Natural killer cell (primary cell): ENCODE measurements at regions not wholly inside any gene's neighbourhood (a gene's known extent, or its start where the extent isn't known, plus 50 kb on each side); places are given as distances from the start of the nearest gene placed in this dataset.
A peak's percentile ranks its signal among the peaks of the same experiment; 100 is the strongest.

Source experiments
- ATAC-seq, 3 donors: fragments of 150-1000 bp in 2 of 3; fragments of 200-7000 bp in 1 of 3; cut with Tn5 transposase; 1 replicate in 1 of 3; 2 replicates in 2 of 3; pipeline ENCODE4 v1.10.0; 2021; ENCODE audit warnings: mild to moderate bottlenecking in 2 of 3, moderate library complexity in 2 of 3
- DNase-seq, 2 donors: peaks; one replicate each; pipeline versions ENCODE4 v3.0.0 to v3.0.0-alpha.2; 2013 to 2021; ENCODE audit warnings: mixed read lengths in 1 of 2
- H3K27ac ChIP-seq: one replicate; pipeline ENCODE4 v1.5.1; 2013; ENCODE audit warnings: mild to moderate bottlenecking, low read length
- H3K27me3 ChIP-seq: one replicate; pipeline ENCODE4 v1.6.1; 2013; ENCODE audit warnings: low read length; ENCODE audit not compliant: control insufficient read depth, insufficient read depth
- H3K36me3 ChIP-seq: one replicate; pipeline ENCODE4 v1.6.1; 2013; ENCODE audit warnings: low read length; ENCODE audit not compliant: control insufficient read depth, insufficient read depth
- H3K4me1 ChIP-seq: one replicate; pipeline ENCODE4 v1.6.1; 2013; ENCODE audit warnings: low read length; ENCODE audit not compliant: control insufficient read depth, insufficient read depth
- H3K4me3 ChIP-seq: one replicate; pipeline ENCODE4 v1.5.1; 2013; ENCODE audit warnings: low read length
- H3K9me3 ChIP-seq: one replicate; pipeline ENCODE4 v1.6.1; 2013; ENCODE audit warnings: low read length; ENCODE audit not compliant: control insufficient read depth, insufficient read depth
- H3K27ac Mint-ChIP-seq, 2 donors: one replicate each; pipeline ENCODE4 v1.8.0; 2022; ENCODE audit warnings: mild to moderate bottlenecking in 2 of 2, mixed read lengths in 2 of 2, moderate library complexity in 1 of 2
- H3K27me3 Mint-ChIP-seq, 2 donors: one replicate each; pipeline ENCODE4 v1.8.0; 2022; ENCODE audit warnings: low read depth in 2 of 2, mixed read lengths in 2 of 2
- H3K36me3 Mint-ChIP-seq: one replicate; pipeline ENCODE4 v1.8.0; 2022; ENCODE audit warnings: mixed read lengths
- H3K4me1 Mint-ChIP-seq, 2 donors: one replicate each; pipeline ENCODE4 v1.8.0; 2022; ENCODE audit warnings: mixed read lengths in 2 of 2
- H3K4me3 Mint-ChIP-seq: one replicate; pipeline ENCODE4 v1.8.0; 2022; ENCODE audit warnings: mild to moderate bottlenecking, moderate library complexity, mixed read lengths
- H3K9me3 Mint-ChIP-seq, 2 donors: one replicate each; pipeline ENCODE4 v1.8.0; 2022; ENCODE audit warnings: mixed read lengths in 2 of 2
- CTCF ChIP-seq: fragments of 200-600 bp; IDR thresholded peaks from one replicate; pipeline ENCODE4 v1.8.0; 2022; ENCODE audit warnings: antibody characterized with exemption
- WGBS: methylation state at CpG from one replicate; pipeline ENCODE4 v1.1.7; 2013; ENCODE audit warnings: missing lambda C conversion rate; ENCODE audit not compliant: insufficient coverage; 5-methylcytosine and 5-hydroxymethylcytosine counted together
- intact Hi-C: fragments of 100-400 bp; cut with micrococcal nuclease; formaldehyde crosslinking; loops from one replicate; pipeline ENCODE4 v1.14.2; 2022

DNA sequence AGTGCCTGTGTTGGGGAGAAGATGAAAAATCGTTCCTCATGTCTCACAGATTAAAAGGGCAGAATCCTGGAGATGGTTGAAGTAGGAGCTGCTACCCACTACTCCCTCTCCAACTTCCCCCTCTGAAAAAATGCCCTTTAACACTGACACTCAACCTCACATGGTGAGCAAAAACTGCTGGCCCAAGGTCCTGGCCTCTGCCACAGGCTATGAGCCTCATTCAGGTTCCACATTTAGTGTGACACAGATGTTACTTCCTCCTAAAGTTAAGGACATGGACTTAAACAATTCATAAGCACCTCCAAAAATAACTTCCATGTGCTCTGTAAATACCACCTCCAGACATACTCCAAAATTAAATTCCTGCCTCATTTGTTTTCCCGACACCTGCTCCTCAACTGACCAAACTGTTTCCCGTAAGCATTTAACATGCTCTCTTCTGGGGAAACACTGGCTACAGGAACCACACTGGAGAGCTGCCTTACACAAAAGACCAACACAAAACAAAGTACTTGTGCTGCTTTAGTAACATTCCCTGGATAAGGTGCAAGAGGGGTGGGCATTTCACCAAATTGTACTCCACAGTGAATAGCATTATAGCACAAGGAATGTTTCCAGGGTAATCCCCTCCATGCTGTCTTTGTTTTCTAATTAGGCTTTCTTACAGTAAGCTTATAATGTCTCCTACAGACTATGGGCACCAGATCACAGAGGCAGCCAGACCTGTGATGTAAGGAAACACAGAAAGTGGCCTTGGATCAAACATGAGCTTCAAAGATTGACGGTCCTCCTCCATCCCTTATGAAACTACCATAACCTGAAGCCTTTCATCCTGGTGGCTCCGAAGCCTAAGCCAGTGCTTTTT, 57.0 kb downstream of the PHLDA1 start:
- Mint-ChIP-seq H3K4me1 (peaks cover 29 to 40% of the 10 kb centered on the region in 2 donors), H3K36me3 (no peaks in the 10 kb centered on the region), H3K9me3 (no peaks in the 10 kb centered on the region), H3K4me3 (no peak overlapping the region), H3K27me3 (peaks cover 0 to 7% of the 10 kb centered on the region in 2 donors), H3K27ac (peak overlapping the region in 1 of 2 donors; percentile 94)
- peaks cover 22% of the 10 kb centered on the region for H3K4me1 ChIP-seq
- intact Hi-C loops: no loop called here
- no peaks in the 10 kb centered on the region for H3K27me3 ChIP-seq
- H3K4me3 ChIP-seq: no peak overlapping the region
- DNase-seq (no peak), ATAC-seq (no peak)
- 96% methylated on average over 4 of the region's 5 CpGs for WGBS
- no peak overlapping the region for H3K27ac ChIP-seq
- H3K36me3 ChIP-seq: no peaks in the 10 kb centered on the region
- no peak for TF ChIP-seq CTCF
- no peaks in the 10 kb centered on the region for H3K9me3 ChIP-seq

- Mint-ChIP-seq H3K4me1 (peaks cover 7 to 20% of the 10 kb centered on the region in 2 donors), H3K27ac (no peak overlapping the region), H3K9me3 (no peaks in the 10 kb centered on the region), H3K4me3 (no peak overlapping the region), H3K36me3 (no peaks in the 10 kb centered on the region), H3K27me3 (peaks cover 0 to 16% of the 10 kb centered on the region in 2 donors)
- intact Hi-C loops: no loop called here
- 100% methylated on average over 4 of the region's 4 CpGs for WGBS
- Histone ChIP-seq H3K36me3 (no peaks in the 10 kb centered on the region), H3K4me3 (no peak overlapping the region), H3K9me3 (no peaks in the 10 kb centered on the region), H3K27ac (no peak overlapping the region), H3K4me1 (no peaks in the 10 kb centered on the region), H3K27me3 (no peaks in the 10 kb centered on the region)
- DNase-seq (no peak), ATAC-seq (no peak)
- no peak for TF ChIP-seq CTCF
These were observed 60.3 kb downstream of the PHLDA1 start for GRCh38 chr12:75971253-75971652.

GRCh38 chr12:75970310-75970709, 61.3 kb downstream of the PHLDA1 start:
- Histone ChIP-seq H3K36me3 (no peaks in the 10 kb centered on the region), H3K27ac (no peak overlapping the region), H3K4me1 (no peaks in the 10 kb centered on the region), H3K4me3 (no peak overlapping the region), H3K27me3 (no peaks in the 10 kb centered on the region), H3K9me3 (no peaks in the 10 kb centered on the region)
- intact Hi-C loops: no loop called here
- H3K27ac Mint-ChIP-seq: peak overlapping the region in 1 of 2 donors; percentile 71
- no peaks in the 10 kb centered on the region for H3K9me3 Mint-ChIP-seq
- DNase-seq (no peak), ATAC-seq (no peak)
- peaks cover 0 to 16% of the 10 kb centered on the region in 2 donors for H3K27me3 Mint-ChIP-seq
- H3K36me3 Mint-ChIP-seq: no peaks in the 10 kb centered on the region
- H3K4me1 Mint-ChIP-seq: peaks cover 7 to 16% of the 10 kb centered on the region in 2 donors
- no peak for TF ChIP-seq CTCF
- WGBS: 100% methylated on average over 1 of the region's 1 CpG
- no peak overlapping the region for H3K4me3 Mint-ChIP-seq
